ENCODE measurements at regions not wholly inside any gene's neighbourhood (a gene's known extent, or its start where the extent isn't known, plus 50 kb on each side); places are given as distances from the start of the nearest gene placed in this dataset.

- H3K79me1 ChIP-seq (replicated peaks; ENCODE audit: low read length, poor library complexity, severe bottlenecking), result no peaks in the 10 kb centered on the region
- no peaks in the 10 kb centered on the region for H3K4me1 ChIP-seq (ENCODE audit: control insufficient read depth, insufficient read depth, low read depth, low read length)
- no peak overlapping the region for H2BK120ac ChIP-seq (ENCODE audit: low read depth, low read length)
- no CpG with 5 or more reads among the region's 2 CpGs for WGBS
- no peak overlapping the region for H3K14ac ChIP-seq (ENCODE audit: low read length in 2 of 2)
- H3K9me3 ChIP-seq (ENCODE audit: control insufficient read depth, low read length), result no peaks in the 10 kb centered on the region
- H3K4me2 ChIP-seq (ENCODE audit: low read length, poor library complexity, severe bottlenecking), result no peak overlapping the region
- no peak overlapping the region for H3K4me3 ChIP-seq (ENCODE audit: insufficient read depth in 1 of 2, low read depth in 1 of 2, low read length in 2 of 2)
- no peak overlapping the region for H2BK12ac ChIP-seq (ENCODE audit: low read length in 2 of 2)
- no peak overlapping the region for H2AK5ac ChIP-seq (ENCODE audit: low read length, severe bottlenecking)
- no peak overlapping the region for H3K9ac ChIP-seq (ENCODE audit: low read length)
- H4K91ac ChIP-seq (ENCODE audit: low read length), result no peak overlapping the region
- H3K27me3 ChIP-seq (ENCODE audit: control insufficient read depth in 1 of 2, insufficient read depth in 1 of 2, low read length in 2 of 2), result no peaks in the 10 kb centered on the region
- H2BK15ac ChIP-seq (ENCODE audit: low read depth, poor library complexity, severe bottlenecking), result no peak overlapping the region
- no peak overlapping the region for H3K4ac ChIP-seq (ENCODE audit: low read depth in 1 of 2, low read length in 2 of 2)
- no peak overlapping the region for H2AFZ ChIP-seq (ENCODE audit: low read depth, low read length)
- H3K18ac ChIP-seq (ENCODE audit: low read depth in 1 of 2, low read length in 2 of 2), result no peak overlapping the region
- DNase-seq, result no peak
- no peak overlapping the region for H4K8ac ChIP-seq (ENCODE audit: low read length)
- no peak overlapping the region for H2BK5ac ChIP-seq (ENCODE audit: low read depth, low read length, poor library complexity, severe bottlenecking)
- no peak overlapping the region for H3K27ac ChIP-seq (ENCODE audit: low read length, poor library complexity, severe bottlenecking)
- no peaks in the 10 kb centered on the region for H3K36me3 ChIP-seq (ENCODE audit: control insufficient read depth in 1 of 2, insufficient read depth in 2 of 2, low read depth in 1 of 2, low read length in 2 of 2)
- no peak overlapping the region for H3K23ac ChIP-seq (ENCODE audit: low read length in 2 of 2)
These were observed 267.7 kb upstream of the G2E3 start for GRCh38 chr14:30291216-30291615.

- no peak overlapping the region for H2BK120ac ChIP-seq (ENCODE audit: low read depth, low read length)
- WGBS, result 83% methylated on average over 3 of the region's 3 CpGs
- H3K18ac ChIP-seq (ENCODE audit: low read depth in 1 of 2, low read length in 2 of 2), result no peak overlapping the region
- H3K4ac ChIP-seq (ENCODE audit: low read depth in 1 of 2, low read length in 2 of 2), result no peak overlapping the region
- H3K4me1 ChIP-seq (ENCODE audit: control insufficient read depth, insufficient read depth, low read depth, low read length), result no peaks in the 10 kb centered on the region
- H3K9me3 ChIP-seq (ENCODE audit: control insufficient read depth, low read length), result no peaks in the 10 kb centered on the region
- H3K79me1 ChIP-seq (replicated peaks; ENCODE audit: low read length, poor library complexity, severe bottlenecking), result no peaks in the 10 kb centered on the region
- no peak overlapping the region for H3K27ac ChIP-seq (ENCODE audit: low read length, poor library complexity, severe bottlenecking)
- no peak overlapping the region for H2BK5ac ChIP-seq (ENCODE audit: low read depth, low read length, poor library complexity, severe bottlenecking)
- no peak overlapping the region for H2BK15ac ChIP-seq (ENCODE audit: low read depth, poor library complexity, severe bottlenecking)
- H3K4me2 ChIP-seq (ENCODE audit: low read length, poor library complexity, severe bottlenecking), result no peak overlapping the region
- no peak overlapping the region for H2AK5ac ChIP-seq (ENCODE audit: low read length, severe bottlenecking)
- H3K14ac ChIP-seq (ENCODE audit: low read length in 2 of 2), result no peak overlapping the region
- DNase-seq, result no peak
- H3K27me3 ChIP-seq (ENCODE audit: control insufficient read depth in 1 of 2, insufficient read depth in 1 of 2, low read length in 2 of 2), result no peaks in the 10 kb centered on the region
- H3K23ac ChIP-seq (ENCODE audit: low read length in 2 of 2), result no peak overlapping the region
- no peaks in the 10 kb centered on the region for H3K36me3 ChIP-seq (ENCODE audit: control insufficient read depth in 1 of 2, insufficient read depth in 2 of 2, low read depth in 1 of 2, low read length in 2 of 2)
- no peak overlapping the region for H2BK12ac ChIP-seq (ENCODE audit: low read length in 2 of 2)
- H3K4me3 ChIP-seq (ENCODE audit: insufficient read depth in 1 of 2, low read depth in 1 of 2, low read length in 2 of 2), result no peak overlapping the region
- no peak overlapping the region for H3K9ac ChIP-seq (ENCODE audit: low read length)
- H2AFZ ChIP-seq (ENCODE audit: low read depth, low read length), result no peak overlapping the region
- H4K91ac ChIP-seq (ENCODE audit: low read length), result no peak overlapping the region
- no peak overlapping the region for H4K8ac ChIP-seq (ENCODE audit: low read length)
These were observed 266.4 kb upstream of the G2E3 start for GRCh38 chr14:30292541-30292940.

GRCh38 chr14:30295980-30296379 lies 263.0 kb upstream of the G2E3 start:
- Histone ChIP-seq H3K27ac (ENCODE audit: low read length, poor library complexity, severe bottlenecking) (no peak overlapping the region), H2AK5ac (ENCODE audit: low read length, severe bottlenecking) (no peak overlapping the region)

GRCh38 chr14:30296931-30297405 lies 262.0 kb upstream of the G2E3 start:
- no peaks in the 10 kb centered on the region for H3K9me3 ChIP-seq (ENCODE audit: control insufficient read depth, low read length)
- no peak overlapping the region for H2BK5ac ChIP-seq (ENCODE audit: low read depth, low read length, poor library complexity, severe bottlenecking)
- H4K91ac ChIP-seq (ENCODE audit: low read length), result no peak overlapping the region
- H2BK12ac ChIP-seq (ENCODE audit: low read length in 2 of 2), result no peak overlapping the region
- no peak overlapping the region for H4K8ac ChIP-seq (ENCODE audit: low read length)
- no peak overlapping the region for H2BK15ac ChIP-seq (ENCODE audit: low read depth, poor library complexity, severe bottlenecking)
- H3K27me3 ChIP-seq (ENCODE audit: control insufficient read depth in 1 of 2, insufficient read depth in 1 of 2, low read length in 2 of 2), result no peaks in the 10 kb centered on the region
- H3K9ac ChIP-seq (ENCODE audit: low read length), result no peak overlapping the region
- no peak overlapping the region for H3K4me2 ChIP-seq (ENCODE audit: low read length, poor library complexity, severe bottlenecking)
- H2AFZ ChIP-seq (ENCODE audit: low read depth, low read length), result no peak overlapping the region
- no peaks in the 10 kb centered on the region for H3K79me1 ChIP-seq (replicated peaks; ENCODE audit: low read length, poor library complexity, severe bottlenecking)
- no peak for DNase-seq
- no peak overlapping the region for H3K4ac ChIP-seq (ENCODE audit: low read depth in 1 of 2, low read length in 2 of 2)
- H3K36me3 ChIP-seq (ENCODE audit: control insufficient read depth in 1 of 2, insufficient read depth in 2 of 2, low read depth in 1 of 2, low read length in 2 of 2), result no peaks in the 10 kb centered on the region
- no peak overlapping the region for H3K23ac ChIP-seq (ENCODE audit: low read length in 2 of 2)
- H3K18ac ChIP-seq (ENCODE audit: low read depth in 1 of 2, low read length in 2 of 2), result no peak overlapping the region
- no peak overlapping the region for H2BK120ac ChIP-seq (ENCODE audit: low read depth, low read length)
- no peak overlapping the region for H3K14ac ChIP-seq (ENCODE audit: low read length in 2 of 2)
- H2AK5ac ChIP-seq (ENCODE audit: low read length, severe bottlenecking), result no peak overlapping the region
- no peaks in the 10 kb centered on the region for H3K4me1 ChIP-seq (ENCODE audit: control insufficient read depth, insufficient read depth, low read depth, low read length)
- no peak overlapping the region for H3K27ac ChIP-seq (ENCODE audit: low read length, poor library complexity, severe bottlenecking)
- no peak overlapping the region for H3K4me3 ChIP-seq (ENCODE audit: insufficient read depth in 1 of 2, low read depth in 1 of 2, low read length in 2 of 2)
- WGBS, result 89% methylated on average over 9 of the region's 11 CpGs

More at GRCh38 chr14:30295980-30296379, 263.0 kb upstream of the G2E3 start:
- no peak overlapping the region for H3K4me2 ChIP-seq (ENCODE audit: low read length, poor library complexity, severe bottlenecking)
- no peaks in the 10 kb centered on the region for H3K79me1 ChIP-seq (replicated peaks; ENCODE audit: low read length, poor library complexity, severe bottlenecking)
- H4K91ac ChIP-seq (ENCODE audit: low read length), result no peak overlapping the region
- H3K18ac ChIP-seq (ENCODE audit: low read depth in 1 of 2, low read length in 2 of 2), result no peak overlapping the region
- no peak overlapping the region for H2BK15ac ChIP-seq (ENCODE audit: low read depth, poor library complexity, severe bottlenecking)
- no peak overlapping the region for H3K9ac ChIP-seq (ENCODE audit: low read length)
- no peak overlapping the region for H2BK5ac ChIP-seq (ENCODE audit: low read depth, low read length, poor library complexity, severe bottlenecking)
- no peaks in the 10 kb centered on the region for H3K4me1 ChIP-seq (ENCODE audit: control insufficient read depth, insufficient read depth, low read depth, low read length)
- no peak overlapping the region for H2BK120ac ChIP-seq (ENCODE audit: low read depth, low read length)
- H3K14ac ChIP-seq (ENCODE audit: low read length in 2 of 2), result no peak overlapping the region
- no peak overlapping the region for H3K4ac ChIP-seq (ENCODE audit: low read depth in 1 of 2, low read length in 2 of 2)
- H2AFZ ChIP-seq (ENCODE audit: low read depth, low read length), result no peak overlapping the region
- no peak overlapping the region for H4K8ac ChIP-seq (ENCODE audit: low read length)
- no peak for DNase-seq
- no peak overlapping the region for H2BK12ac ChIP-seq (ENCODE audit: low read length in 2 of 2)
- H3K27me3 ChIP-seq (ENCODE audit: control insufficient read depth in 1 of 2, insufficient read depth in 1 of 2, low read length in 2 of 2), result no peaks in the 10 kb centered on the region
- no peaks in the 10 kb centered on the region for H3K36me3 ChIP-seq (ENCODE audit: control insufficient read depth in 1 of 2, insufficient read depth in 2 of 2, low read depth in 1 of 2, low read length in 2 of 2)
- H3K23ac ChIP-seq (ENCODE audit: low read length in 2 of 2), result no peak overlapping the region
- H3K9me3 ChIP-seq (ENCODE audit: control insufficient read depth, low read length), result no peaks in the 10 kb centered on the region
- no peak overlapping the region for H3K4me3 ChIP-seq (ENCODE audit: insufficient read depth in 1 of 2, low read depth in 1 of 2, low read length in 2 of 2)
